ENCODE measurements at regions not wholly inside any gene's neighbourhood (a gene's known extent, or its start where the extent isn't known, plus 50 kb on each side); places are given as distances from the start of the nearest gene placed in this dataset.

- Histone ChIP-seq H3K9me3 (peaks cover 0 to 16% (median 0%) of the 10 kb centered on the region in 4 donors), H3K4me3 (no peak overlapping the region), H3K27ac (no peak overlapping the region), H3K27me3 (no peaks in the 10 kb centered on the region), H3K4me1 (no peaks in the 10 kb centered on the region), H3K36me3 (no peaks in the 10 kb centered on the region)
- 66 to 79% methylated on average over 4 of the region's 4 CpGs for WGBS, 2 donors
- no peak for DNase-seq (ENCODE audit: low spot score in 2 of 2)
- TF ChIP-seq EP300 (IDR thresholded peaks at IDR 0.05) = no peak
- TF ChIP-seq POLR2A (IDR thresholded peaks at IDR 0.05) = no peak
- TF ChIP-seq, protein P1, sequence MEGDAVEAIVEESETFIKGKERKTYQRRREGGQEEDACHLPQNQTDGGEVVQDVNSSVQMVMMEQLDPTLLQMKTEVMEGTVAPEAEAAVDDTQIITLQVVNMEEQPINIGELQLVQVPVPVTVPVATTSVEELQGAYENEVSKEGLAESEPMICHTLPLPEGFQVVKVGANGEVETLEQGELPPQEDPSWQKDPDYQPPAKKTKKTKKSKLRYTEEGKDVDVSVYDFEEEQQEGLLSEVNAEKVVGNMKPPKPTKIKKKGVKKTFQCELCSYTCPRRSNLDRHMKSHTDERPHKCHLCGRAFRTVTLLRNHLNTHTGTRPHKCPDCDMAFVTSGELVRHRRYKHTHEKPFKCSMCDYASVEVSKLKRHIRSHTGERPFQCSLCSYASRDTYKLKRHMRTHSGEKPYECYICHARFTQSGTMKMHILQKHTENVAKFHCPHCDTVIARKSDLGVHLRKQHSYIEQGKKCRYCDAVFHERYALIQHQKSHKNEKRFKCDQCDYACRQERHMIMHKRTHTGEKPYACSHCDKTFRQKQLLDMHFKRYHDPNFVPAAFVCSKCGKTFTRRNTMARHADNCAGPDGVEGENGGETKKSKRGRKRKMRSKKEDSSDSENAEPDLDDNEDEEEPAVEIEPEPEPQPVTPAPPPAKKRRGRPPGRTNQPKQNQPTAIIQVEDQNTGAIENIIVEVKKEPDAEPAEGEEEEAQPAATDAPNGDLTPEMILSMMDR (IDR thresholded peaks at IDR 0.05) = no peak
Observed at GRCh38 chr22:47665151-47665550, 902.7 kb downstream of the TBC1D22A start.

- Histone ChIP-seq H3K27ac (no peak overlapping the region), H3K4me1 (no peaks in the 10 kb centered on the region), H3K9me3 (peaks cover 0 to 14% (median 0%) of the 10 kb centered on the region in 4 donors), H3K4me3 (no peak overlapping the region), H3K36me3 (no peaks in the 10 kb centered on the region), H3K27me3 (no peaks in the 10 kb centered on the region)
- no peak for DNase-seq (ENCODE audit: low spot score in 2 of 2)
- 79 to 81% methylated on average over 14 of the region's 14 CpGs for WGBS, 2 donors
- no peak for TF ChIP-seq EP300 (IDR thresholded peaks at IDR 0.05)
- TF ChIP-seq, protein P1 (IDR thresholded peaks at IDR 0.05) = no peak
- no peak for TF ChIP-seq POLR2A (IDR thresholded peaks at IDR 0.05)
Observed at GRCh38 chr22:47663615-47664605, 901.5 kb downstream of the TBC1D22A start.

- no peak overlapping the region for H3K27ac ChIP-seq
- 25 to 42% methylated on average over 2 to 3 of the region's 3 CpGs for WGBS, 2 donors
- H3K9me3 ChIP-seq = peaks cover 0 to 14% (median 0%) of the 10 kb centered on the region in 4 donors
- no peaks in the 10 kb centered on the region for H3K27me3 ChIP-seq
- TF ChIP-seq, protein P1 (IDR thresholded peaks at IDR 0.05) = no peak
- no peak overlapping the region for H3K4me3 ChIP-seq
- DNase-seq (ENCODE audit: low spot score in 2 of 2) = no peak
- no peaks in the 10 kb centered on the region for H3K4me1 ChIP-seq
- H3K36me3 ChIP-seq = no peaks in the 10 kb centered on the region
Observed at GRCh38 chr22:47659467-47660223, 897.2 kb downstream of the TBC1D22A start.

DNA sequence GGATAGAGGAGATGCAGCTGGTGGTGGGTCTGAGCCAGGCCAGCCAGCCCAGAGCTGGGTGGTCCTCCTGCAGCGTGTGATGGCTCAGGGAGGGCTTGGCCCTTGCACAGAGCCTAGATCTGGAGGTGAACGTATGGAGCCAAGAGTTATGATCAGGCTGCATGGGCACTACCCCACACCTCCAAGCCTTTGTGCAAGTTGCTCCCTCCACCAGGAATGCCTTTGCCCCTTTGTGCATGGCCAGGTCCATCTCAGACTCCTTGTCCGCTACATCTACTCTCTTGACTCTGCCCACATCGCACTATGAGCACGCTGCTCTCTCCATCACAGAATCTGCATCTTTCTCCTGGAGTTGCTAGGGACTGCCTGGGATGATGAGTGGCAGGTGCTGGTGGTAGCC, 895.7 kb downstream of the TBC1D22A start:
- WGBS, 2 donors = 87 to 94% methylated on average over 5 of the region's 5 CpGs
- Histone ChIP-seq H3K4me3 (no peak overlapping the region), H3K36me3 (no peaks in the 10 kb centered on the region), H3K27ac (no peak overlapping the region), H3K27me3 (no peaks in the 10 kb centered on the region), H3K4me1 (no peaks in the 10 kb centered on the region), H3K9me3 (peaks cover 0 to 7% (median 0%) of the 10 kb centered on the region in 4 donors)
- no peak for DNase-seq (ENCODE audit: low spot score in 2 of 2)
- TF ChIP-seq, protein P1 (IDR thresholded peaks at IDR 0.05) = no peak
- TF ChIP-seq EP300 (IDR thresholded peaks at IDR 0.05) (no peak), POLR2A (IDR thresholded peaks at IDR 0.05) (no peak)

DNA sequence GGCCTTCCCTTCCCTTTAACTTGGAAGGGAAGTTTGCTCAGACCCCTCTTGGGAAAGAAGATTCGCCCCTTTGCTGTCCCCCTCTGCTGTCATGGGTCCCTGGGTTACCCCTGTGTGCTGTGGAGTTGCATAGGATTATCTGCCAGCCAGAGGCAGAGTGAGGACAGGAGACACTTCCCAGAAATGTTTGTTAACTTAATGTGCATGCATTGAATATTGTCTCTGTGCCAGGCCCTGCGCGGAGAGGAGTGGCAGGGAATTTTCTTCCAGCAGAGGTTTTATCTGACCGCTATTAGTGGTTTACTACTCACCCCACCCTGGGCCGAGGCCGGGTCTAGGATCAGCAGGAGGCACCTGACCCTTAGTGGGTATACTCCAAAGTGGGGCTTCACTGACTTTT, 894.8 kb downstream of the TBC1D22A start:
- H3K27me3 ChIP-seq = no peaks in the 10 kb centered on the region
- no peak overlapping the region for H3K4me3 ChIP-seq
- TF ChIP-seq EP300 (IDR thresholded peaks at IDR 0.05) (no peak), POLR2A (IDR thresholded peaks at IDR 0.05) (no peak)
- TF ChIP-seq, protein P1 (IDR thresholded peaks at IDR 0.05) = no peak
- 45 to 68% methylated on average over 6 of the region's 6 CpGs for WGBS, 2 donors
- no peak overlapping the region for H3K27ac ChIP-seq
- H3K4me1 ChIP-seq = no peaks in the 10 kb centered on the region
- no peak for DNase-seq (ENCODE audit: low spot score in 2 of 2)
- no peaks in the 10 kb centered on the region for H3K9me3 ChIP-seq
- H3K36me3 ChIP-seq = no peaks in the 10 kb centered on the region

Data from tibial nerve (tissue), 4 donors.